Mucosa of stomach (tissue), 1 donor: ENCODE measurements at regions not wholly inside any gene's neighbourhood (a gene's known extent, or its start where the extent isn't known, plus 50 kb on each side); places are given as distances from the start of the nearest gene placed in this dataset.

Experiments used
- H3K27me3 ChIP-seq: one replicate; pipeline ENCODE4 v1.7.0; 2013; ENCODE audit warnings: mild to moderate bottlenecking, low read length; ENCODE audit not compliant: control insufficient read depth, insufficient read depth
- H3K36me3 ChIP-seq: one replicate; pipeline ENCODE4 v1.7.0; 2013; ENCODE audit warnings: low read length; ENCODE audit not compliant: control insufficient read depth, insufficient read depth
- H3K4me1 ChIP-seq: one replicate; pipeline ENCODE4 v1.7.0; 2013; ENCODE audit warnings: mild to moderate bottlenecking, low read length; ENCODE audit not compliant: control insufficient read depth, insufficient read depth
- H3K4me3 ChIP-seq: one replicate; pipeline ENCODE4 v1.7.0; 2013; ENCODE audit warnings: low read length
- H3K9ac ChIP-seq: one replicate; pipeline ENCODE4 v1.7.0; 2013; ENCODE audit warnings: mild to moderate bottlenecking, low read length, moderate library complexity
- H3K9me3 ChIP-seq: one replicate; pipeline ENCODE4 v1.7.0; 2013; ENCODE audit warnings: mild to moderate bottlenecking, low read length, moderate library complexity; ENCODE audit not compliant: control insufficient read depth
- donor health status: Pancreatic carcinoma.

DNA sequence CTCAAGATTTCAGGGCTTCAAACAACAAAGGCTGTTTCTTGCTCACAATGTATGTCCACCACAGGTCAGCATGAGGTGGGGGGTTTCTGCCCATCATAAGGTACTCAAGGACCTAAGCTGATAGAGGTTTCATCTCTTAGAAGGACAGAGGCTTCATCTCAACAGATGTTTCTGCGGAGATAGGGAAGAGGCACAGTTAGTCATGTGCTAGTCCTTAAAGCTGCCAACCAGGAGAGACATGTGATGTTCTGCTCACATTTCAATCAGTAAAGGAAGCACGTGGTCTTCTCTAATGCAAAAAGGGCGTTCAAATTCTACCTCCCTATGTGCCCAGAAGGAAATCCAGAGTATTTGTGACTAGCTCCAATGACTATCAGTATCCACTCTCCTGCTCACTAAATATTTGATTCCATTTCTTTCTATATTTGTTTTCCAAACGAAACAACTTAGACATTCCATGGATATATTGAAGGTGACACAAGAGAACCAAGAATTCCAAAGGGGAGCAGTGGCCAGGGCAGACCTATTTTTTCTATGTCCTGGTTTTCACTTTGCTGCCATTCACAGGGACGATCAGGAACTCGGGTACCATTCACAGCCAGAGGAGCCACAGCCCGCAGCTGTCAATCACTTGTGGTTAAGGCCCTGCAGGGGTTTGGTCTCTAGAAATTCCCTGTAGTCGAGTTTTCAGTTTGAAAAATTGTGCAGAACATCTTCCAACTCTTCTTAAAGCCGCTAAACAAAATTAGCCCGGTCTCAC lies 173.2 kb upstream of the FOXA2 start:
- Histone ChIP-seq H3K36me3 (no peaks in the 10 kb centered on the region), H3K4me3 (no peak overlapping the region), H3K9ac (no peak overlapping the region), H3K4me1 (peaks cover 4% of the 10 kb centered on the region), H3K27me3 (no peaks in the 10 kb centered on the region), H3K9me3 (no peaks in the 10 kb centered on the region)

DNA sequence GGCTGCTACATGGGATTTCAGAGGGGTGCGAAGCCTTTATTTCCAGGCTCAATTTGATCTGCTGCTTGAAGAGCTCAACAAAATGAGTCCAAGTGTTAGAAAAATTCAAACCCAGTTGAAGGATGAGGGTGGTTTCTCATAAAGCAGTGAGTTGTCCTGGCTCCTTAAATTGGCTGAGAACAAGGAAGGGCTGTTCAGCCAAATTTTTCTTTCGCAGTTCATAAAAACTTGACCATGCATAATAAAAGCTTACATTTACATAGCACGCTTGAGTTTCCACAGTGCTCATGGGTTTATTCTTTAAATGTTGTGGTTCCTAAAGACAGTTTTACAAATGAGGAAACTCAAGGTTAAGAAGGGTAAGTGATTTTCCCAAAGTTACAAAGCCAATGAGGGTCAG lies 174.4 kb upstream of the FOXA2 start:
- Histone ChIP-seq H3K4me3 (no peak overlapping the region), H3K36me3 (no peaks in the 10 kb centered on the region), H3K9ac (no peak overlapping the region), H3K9me3 (no peaks in the 10 kb centered on the region), H3K4me1 (peaks cover 13% of the 10 kb centered on the region), H3K27me3 (no peaks in the 10 kb centered on the region)

DNA sequence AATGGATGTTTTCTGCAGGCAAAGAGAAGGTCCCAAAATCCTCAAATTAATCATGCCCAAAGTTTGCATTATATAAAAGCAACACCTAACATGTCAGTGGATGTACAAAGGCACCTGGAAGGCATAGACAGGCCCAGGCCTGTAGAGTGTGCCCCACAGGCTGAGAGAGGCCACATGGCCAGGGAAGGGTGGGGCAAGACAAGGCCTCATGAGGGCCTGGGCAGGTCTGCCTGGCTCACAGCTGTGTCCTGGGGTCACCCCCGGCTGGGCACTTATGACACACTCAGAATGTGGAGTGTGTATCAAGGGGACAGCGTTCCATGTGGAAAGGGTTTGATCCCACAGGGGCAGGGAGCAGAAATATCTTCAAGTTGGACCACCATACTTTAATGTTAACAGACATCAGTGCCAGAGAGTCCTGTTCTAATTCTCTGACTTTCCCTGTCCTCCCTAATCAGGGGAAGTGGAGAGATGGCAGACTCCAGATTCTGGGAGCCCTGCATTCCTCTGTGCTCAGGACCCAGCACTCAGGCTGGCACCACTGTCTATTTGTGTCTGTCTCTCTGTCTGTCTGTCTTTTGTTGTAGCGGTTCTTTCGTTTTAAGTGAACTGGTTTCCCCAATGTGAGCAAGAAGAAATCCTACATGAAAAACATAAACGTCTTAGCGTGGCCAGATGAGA lies 178.3 kb upstream of the FOXA2 start:
- no peaks in the 10 kb centered on the region for H3K27me3 ChIP-seq
- peaks cover 19% of the 10 kb centered on the region for H3K4me1 ChIP-seq
- no peak overlapping the region for H3K4me3 ChIP-seq
- H3K9ac ChIP-seq, result no peak overlapping the region
- no peaks in the 10 kb centered on the region for H3K9me3 ChIP-seq
- H3K36me3 ChIP-seq, result no peaks in the 10 kb centered on the region

DNA sequence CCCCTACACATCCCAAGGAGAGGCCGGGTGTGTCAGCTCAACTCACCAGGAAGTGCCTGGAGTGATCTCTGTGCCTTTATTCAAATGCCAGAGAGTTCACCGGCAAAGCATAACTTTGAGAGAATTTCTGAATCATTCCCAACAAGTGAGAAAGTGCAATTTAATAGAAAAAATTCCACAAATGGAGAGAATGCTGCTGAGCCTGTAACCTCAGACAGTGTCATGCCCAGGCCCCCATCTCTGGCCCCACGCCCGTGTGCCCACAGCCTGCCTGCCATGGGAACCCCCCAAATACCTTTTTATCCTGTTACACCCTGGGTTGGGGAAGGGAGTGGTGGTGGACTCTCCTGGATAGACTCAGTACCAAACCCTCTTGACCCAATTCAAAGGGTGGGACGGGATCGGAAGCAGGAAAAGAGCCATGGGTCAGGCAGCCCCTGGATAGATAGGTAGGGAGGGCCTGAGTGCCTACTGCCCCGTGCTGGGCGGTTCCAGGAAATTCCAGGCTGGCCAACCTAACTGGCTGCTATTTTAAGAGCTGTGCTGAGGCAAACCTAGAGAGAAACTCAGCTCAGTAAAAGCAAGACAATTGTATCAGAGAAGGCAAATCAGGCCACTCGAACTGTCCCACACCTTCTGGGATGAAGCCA lies 179.0 kb upstream of the FOXA2 start:
- H3K36me3 ChIP-seq, result no peaks in the 10 kb centered on the region
- H3K4me3 ChIP-seq, result no peak overlapping the region
- H3K4me1 ChIP-seq, result peaks cover 19% of the 10 kb centered on the region
- no peaks in the 10 kb centered on the region for H3K9me3 ChIP-seq
- no peaks in the 10 kb centered on the region for H3K27me3 ChIP-seq
- peak overlapping the region; percentile 56 for H3K9ac ChIP-seq

DNA sequence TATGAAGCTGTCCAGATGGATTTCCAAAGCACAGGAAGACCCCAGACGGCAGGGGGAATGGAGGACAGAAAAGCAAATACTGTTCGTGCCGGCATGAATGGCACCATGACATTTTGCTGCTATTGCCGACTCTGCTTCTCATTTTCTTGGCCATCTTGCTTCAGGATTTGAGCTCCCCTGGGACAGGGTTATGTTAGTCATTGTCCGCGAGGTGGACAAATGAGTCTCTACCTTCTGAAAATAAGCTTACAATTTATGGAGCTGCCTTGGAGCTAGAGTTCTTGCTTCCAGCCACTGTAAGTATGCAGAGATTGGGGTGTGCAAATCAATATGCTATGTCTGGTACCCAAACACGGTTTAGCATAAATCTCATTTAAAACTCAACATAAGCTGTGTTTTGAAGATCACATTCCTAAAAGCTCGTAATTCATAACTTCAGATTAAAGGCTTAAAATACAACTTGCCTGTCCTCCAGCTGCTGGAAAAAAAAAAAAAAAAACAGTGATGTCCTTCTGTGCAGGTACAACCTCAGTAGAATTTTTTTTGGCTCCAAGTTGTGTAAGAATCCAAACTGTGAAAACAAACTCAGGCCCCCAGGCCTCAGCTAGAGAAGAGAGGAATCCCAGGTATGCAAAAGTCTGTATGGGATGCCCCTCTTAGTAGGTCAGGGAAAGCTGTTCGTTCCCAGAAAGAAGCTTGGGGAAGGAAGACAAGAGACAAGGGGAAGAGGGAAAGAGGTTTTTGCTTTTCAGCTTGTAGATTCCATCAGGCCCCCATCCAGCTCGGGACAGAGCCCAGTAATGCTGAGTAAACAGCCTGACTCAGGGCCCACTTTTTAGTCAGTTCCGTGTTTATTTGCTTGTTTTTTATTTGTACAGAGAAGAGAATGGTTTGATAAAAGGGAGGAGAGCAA lies 184.2 kb upstream of the FOXA2 start:
- Histone ChIP-seq H3K4me3 (no peak overlapping the region), H3K9ac (no peak overlapping the region), H3K36me3 (no peaks in the 10 kb centered on the region), H3K9me3 (no peaks in the 10 kb centered on the region), H3K27me3 (no peaks in the 10 kb centered on the region), H3K4me1 (peaks cover 32% of the 10 kb centered on the region)

DNA sequence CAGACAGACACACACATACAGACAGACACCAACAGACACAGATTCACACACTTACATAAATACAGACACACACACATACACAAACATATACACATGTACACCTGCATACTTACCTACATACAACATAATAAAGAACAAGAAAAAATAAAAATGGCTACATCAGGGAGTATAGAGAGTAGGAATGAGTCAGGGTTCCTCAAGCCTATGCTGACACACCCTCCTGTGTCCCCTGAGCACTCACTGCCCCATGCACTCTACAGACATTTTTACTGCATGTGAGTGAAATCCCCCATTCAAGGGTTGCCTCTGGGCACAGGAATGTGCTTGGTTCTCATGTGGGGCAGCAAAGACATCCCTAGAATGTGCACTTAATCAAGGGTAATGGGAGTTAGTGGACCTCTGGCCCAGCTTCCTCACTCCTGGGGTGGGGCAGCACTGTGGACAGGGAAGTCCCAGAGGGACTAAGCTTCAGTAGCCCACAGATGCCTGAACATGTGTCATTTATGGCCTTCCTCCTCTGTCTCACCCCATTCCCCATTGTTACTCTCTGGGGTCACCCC lies 185.9 kb upstream of the FOXA2 start:
- Histone ChIP-seq H3K4me1 (peaks cover 31% of the 10 kb centered on the region), H3K9ac (no peak overlapping the region), H3K4me3 (no peak overlapping the region), H3K36me3 (no peaks in the 10 kb centered on the region), H3K27me3 (no peaks in the 10 kb centered on the region), H3K9me3 (no peaks in the 10 kb centered on the region)

DNA sequence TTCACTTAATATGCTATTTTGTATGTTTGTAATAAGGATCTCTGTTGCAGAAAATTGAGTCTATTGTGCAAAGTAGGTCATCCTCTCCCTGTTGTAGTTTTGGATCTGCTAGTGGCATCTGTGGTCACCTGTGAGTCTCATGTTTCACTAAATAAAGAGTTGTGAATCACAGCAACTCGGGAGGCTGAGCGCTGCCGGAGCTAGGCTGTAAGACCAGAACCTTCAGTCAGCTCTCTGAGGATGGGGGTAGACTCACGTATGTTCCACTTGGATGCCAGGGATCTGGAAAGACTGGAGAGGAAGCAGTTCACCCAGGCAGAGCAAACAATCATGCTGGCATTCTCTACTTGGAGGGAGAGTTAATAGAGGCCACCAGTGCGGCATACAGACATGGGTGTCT lies 187.3 kb upstream of the FOXA2 start:
- H3K36me3 ChIP-seq, result no peaks in the 10 kb centered on the region
- H3K4me3 ChIP-seq, result no peak overlapping the region
- no peaks in the 10 kb centered on the region for H3K9me3 ChIP-seq
- H3K27me3 ChIP-seq, result no peaks in the 10 kb centered on the region
- H3K9ac ChIP-seq, result no peak overlapping the region
- H3K4me1 ChIP-seq, result peaks cover 31% of the 10 kb centered on the region

DNA sequence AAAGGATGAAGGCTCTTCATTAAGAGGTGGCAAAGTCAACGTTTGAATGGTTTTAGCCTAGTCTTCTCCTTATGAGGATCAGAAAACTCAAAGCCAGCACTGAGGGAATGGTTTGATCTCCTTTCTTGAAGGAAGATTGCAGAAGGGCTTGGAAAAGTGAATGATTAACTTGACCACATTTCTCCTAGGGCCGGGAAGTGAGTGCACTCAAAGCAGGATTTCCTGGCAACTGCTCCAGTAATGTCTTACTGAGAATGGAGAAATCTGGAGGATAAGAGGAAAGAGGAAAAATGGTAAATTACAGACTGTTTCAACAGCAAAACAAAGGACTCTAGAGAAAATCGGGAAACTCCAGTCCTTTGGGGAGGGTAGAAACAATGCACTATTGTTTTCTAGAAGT lies 189.0 kb upstream of the FOXA2 start:
- Histone ChIP-seq H3K27me3 (no peaks in the 10 kb centered on the region), H3K4me1 (peaks cover 31% of the 10 kb centered on the region), H3K4me3 (no peak overlapping the region), H3K9ac (no peak overlapping the region), H3K36me3 (no peaks in the 10 kb centered on the region), H3K9me3 (no peaks in the 10 kb centered on the region)

DNA sequence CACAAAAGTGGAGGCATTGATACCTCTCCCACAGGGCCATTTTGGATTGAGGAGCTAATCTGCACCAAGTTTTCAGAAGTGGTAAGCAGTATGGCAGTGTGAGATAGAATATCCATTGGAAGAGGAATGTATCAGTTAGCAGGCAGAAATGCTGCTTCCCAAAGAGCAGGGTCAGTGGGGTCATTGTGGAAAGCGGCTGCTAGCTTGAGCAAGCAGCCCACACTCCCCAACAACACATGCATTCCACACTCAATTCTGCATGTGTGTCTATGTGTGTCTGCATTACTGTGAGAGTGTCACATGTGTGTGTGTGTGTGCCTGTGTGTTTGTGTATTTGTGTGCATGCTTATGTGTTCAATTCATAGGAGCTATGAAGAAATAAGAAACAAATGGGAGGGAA lies 190.9 kb upstream of the FOXA2 start:
- H3K4me1 ChIP-seq, result peaks cover 15% of the 10 kb centered on the region
- H3K36me3 ChIP-seq, result no peaks in the 10 kb centered on the region
- no peaks in the 10 kb centered on the region for H3K27me3 ChIP-seq
- no peaks in the 10 kb centered on the region for H3K9me3 ChIP-seq
- no peak overlapping the region for H3K4me3 ChIP-seq
- H3K9ac ChIP-seq, result no peak overlapping the region

DNA sequence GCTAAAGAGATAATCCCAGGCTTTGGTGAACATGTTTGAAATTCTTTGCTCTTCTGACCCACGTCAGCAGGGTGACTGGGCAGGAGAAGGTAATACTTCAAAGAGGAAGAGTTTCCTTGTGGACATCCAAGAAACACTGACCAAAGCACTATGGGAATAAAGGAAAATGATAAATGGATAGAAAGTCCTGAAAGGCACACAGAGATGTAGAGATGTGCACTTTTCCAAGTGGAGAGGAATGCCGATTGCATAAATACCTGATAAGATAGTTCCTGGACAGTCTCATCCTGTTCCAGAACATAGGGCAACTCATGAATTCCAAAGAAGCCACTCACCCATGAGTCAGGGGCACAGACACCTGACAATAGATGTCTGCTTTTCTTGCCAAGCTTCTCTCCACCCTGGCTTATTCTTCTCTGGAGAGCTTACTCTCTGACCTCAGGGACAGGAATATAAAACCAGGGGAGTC lies 191.3 kb upstream of the FOXA2 start:
- Histone ChIP-seq H3K9ac (no peak overlapping the region), H3K4me1 (peaks cover 10% of the 10 kb centered on the region), H3K9me3 (no peaks in the 10 kb centered on the region), H3K4me3 (no peak overlapping the region), H3K36me3 (no peaks in the 10 kb centered on the region), H3K27me3 (no peaks in the 10 kb centered on the region)

DNA sequence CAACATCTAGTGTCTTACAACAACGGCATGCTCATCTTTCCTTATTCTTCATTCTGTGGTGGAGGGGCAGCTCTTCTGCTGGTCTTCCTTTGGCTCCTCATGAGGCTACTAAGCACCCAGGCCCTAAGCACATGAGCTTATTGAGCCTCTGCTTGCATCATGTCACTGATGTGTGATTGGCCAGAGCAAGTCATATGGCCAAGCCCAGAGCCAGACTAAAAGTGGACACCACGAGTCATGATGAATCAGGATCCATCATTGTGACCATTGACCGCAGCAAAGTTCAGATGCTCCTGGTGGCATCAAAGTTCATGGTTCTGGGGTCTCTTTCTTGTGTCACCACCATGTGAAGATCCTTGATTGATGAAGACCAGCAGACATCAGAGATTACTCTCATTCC lies 192.0 kb upstream of the FOXA2 start:
- Histone ChIP-seq H3K9me3 (no peaks in the 10 kb centered on the region), H3K36me3 (no peaks in the 10 kb centered on the region), H3K27me3 (no peaks in the 10 kb centered on the region), H3K9ac (no peak overlapping the region), H3K4me3 (no peak overlapping the region), H3K4me1 (peaks cover 10% of the 10 kb centered on the region)
